ACHN (cell line): ENCODE measurements at regions not wholly inside any gene's neighbourhood (a gene's known extent, or its start where the extent isn't known, plus 50 kb on each side); places are given as distances from the start of the nearest gene placed in this dataset.
"Not testable (repeated sequence)": the region's sequence is repeated elsewhere in the genome, so short reads cannot be mapped to it uniquely, and the experiment has no call there.

Experiments
- DNase-seq: peaks from one replicate; pipeline ENCODE4 v3.0.0-alpha.2; 2015
- in situ Hi-C: cut with HindIII; loops from 2 replicates; pipeline ENCODE4 v1.10.0; 2017; ENCODE audit warnings: low sequenced_read_pairs, low pct_ligation_motif_present, low pct_unique_long_range_greater_than_20kb

DNA sequence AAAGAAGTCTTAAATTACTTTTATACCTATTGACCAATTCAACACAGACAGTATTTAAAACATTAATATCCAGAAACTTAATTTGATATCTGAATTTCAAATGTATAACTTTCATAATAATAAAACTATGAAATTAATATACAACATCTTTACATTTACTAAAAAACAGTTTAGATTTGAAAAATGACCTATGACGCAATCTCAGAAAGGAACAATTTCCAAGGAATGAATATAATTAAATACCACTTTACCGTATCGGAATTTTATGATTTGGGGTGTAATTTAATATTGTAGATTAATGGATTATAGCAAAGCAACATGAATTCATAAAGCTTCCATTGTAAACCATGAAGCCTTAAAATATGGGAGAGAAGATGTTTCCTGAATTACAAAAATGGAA lies 321.5 kb upstream of the TRPM3 start:
- DNase-seq, result no peak
- in situ Hi-C loops, result no loop called here

GRCh38 chr9:71441266-71441665 lies 319.8 kb upstream of the TRPM3 start:
- in situ Hi-C loops, result no loop called here
- no peak for DNase-seq

- in situ Hi-C loops, result no loop called here
- DNase-seq, result no peak
Observed at GRCh38 chr9:71431931-71432330, 310.5 kb upstream of the TRPM3 start.

DNA sequence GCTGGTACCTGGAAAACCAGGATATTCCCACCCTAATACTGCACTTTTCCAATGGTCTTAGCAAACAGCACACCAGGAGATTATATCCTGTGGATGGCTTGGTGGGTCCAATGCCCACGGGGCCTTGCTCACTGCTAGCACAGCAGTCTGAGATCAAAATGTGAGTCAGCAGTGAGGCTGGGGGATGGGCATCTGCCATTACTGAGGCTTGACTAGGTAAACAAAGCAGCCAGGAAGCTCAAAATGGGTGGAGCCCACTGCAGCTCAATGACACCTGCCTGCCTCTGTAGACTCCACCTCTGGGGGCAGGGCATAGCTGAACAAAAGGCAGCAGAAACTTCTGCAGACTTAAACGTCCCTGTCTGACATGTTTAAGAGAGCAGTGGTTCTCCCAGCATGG lies 285.9 kb upstream of the TRPM3 start:
- in situ Hi-C loops, result not testable (repeated sequence)

DNA sequence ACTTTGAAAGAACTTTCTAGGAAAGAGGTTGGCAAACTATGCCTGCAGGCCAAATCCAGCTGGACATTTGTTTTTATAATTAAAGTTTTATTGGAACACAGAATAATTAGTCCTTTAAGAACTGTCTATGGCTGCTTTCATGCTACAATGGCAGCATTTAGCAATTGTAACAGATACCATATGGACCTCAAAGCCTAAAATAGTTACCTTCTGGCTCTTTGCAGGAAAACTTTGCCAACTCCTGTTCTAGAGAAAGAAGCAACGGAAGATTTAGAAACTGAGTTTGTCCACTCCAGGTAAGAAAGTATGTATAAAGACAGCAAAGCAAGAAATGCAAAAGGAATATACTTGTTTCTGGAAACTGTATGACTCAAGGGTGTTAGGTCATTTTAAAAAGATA lies 281.7 kb upstream of the TRPM3 start:
- in situ Hi-C loops, result no loop called here
- DNase-seq, result no peak

More for the DNA sequence above, 285.9 kb upstream of the TRPM3 start:
- DNase-seq, result not testable (repeated sequence)

GRCh38 chr9:71393005-71393404 lies 271.6 kb upstream of the TRPM3 start:
- in situ Hi-C loops, result no loop called here
- DNase-seq, result no peak

DNA sequence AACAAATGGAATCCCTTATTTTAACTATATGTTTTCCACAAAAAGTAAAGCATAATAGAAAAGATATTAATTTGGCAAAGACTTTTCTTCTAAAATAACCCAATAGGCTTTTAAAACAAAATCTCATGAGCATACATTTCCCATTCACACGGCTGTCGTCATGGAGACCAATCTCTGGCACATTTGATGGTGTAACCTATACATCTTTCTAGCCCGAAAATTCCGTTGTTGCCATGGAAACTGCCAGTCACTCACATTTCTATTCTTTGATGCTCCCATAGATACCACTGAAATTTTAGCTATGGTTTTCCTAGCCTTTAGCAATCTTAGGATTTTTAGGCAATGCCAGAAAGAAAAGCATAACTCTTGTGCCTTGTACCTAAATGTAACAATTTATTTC lies 262.9 kb upstream of the TRPM3 start:
- in situ Hi-C loops, result no loop called here

GRCh38 chr9:71383308-71383940 lies 262.0 kb upstream of the TRPM3 start:
- in situ Hi-C loops, result no loop called here

More for the DNA sequence above, 262.9 kb upstream of the TRPM3 start:
- no peak for DNase-seq

DNA sequence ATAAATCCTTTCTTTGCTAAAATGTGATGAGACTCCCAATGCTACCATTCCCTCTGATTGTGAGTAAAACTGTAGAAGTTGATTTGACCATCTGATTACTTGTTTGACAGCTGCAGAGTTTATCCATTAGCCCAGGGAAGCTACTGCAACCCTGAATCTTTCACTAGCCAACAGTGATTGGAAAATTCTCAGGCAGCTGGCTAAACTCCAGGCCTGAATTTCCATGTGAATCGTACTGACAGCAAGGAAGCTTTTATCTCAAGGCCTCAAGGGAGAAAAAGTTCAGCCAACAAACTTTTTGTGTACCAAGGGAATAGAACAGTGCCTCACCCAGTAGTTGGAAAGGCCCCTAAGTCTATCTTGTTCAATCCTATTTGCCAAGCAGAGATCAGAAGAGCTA lies 246.7 kb upstream of the TRPM3 start:
- in situ Hi-C loops, result no loop called here
- no peak for DNase-seq

More at GRCh38 chr9:71383308-71383940, 262.0 kb upstream of the TRPM3 start:
- DNase-seq, result no peak

- in situ Hi-C loops, result no loop called here
- no peak for DNase-seq
Observed at GRCh38 chr9:71364186-71364955, 242.9 kb upstream of the TRPM3 start.

DNA sequence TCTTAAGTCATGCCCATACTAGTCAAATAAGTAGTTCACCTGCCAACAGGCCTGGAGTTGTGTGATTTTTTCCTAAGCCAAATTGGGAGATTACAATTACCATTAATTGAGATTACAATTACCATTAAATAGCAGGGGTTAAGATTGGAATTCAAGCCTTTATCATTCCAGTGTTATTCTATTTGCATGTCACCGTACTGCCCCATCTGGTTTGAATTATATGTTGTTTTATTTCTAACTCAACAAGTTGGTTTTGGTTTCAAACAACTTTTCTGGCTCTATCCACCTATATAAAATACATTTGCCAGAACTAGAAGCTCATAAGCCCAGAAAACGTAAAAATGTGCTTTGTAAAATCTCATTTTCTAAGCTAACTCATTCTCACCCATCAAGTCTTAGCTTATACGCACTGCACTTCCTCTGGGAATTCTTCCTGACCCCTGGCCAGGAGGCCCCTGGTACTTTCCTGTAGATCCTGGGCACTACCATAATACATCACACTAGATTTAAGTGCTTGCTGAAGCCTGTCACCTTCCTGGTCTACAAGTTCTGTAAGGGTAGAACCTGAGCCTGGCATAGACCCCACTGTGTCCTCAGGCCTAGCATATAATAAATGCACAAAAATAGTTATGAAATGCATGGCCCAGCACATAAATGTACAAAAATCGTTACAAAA lies 242.0 kb upstream of the TRPM3 start:
- in situ Hi-C loops, result no loop called here
- no peak for DNase-seq

- no peak for DNase-seq
- in situ Hi-C loops, result no loop called here
Observed at GRCh38 chr9:71361357-71361756, 239.9 kb upstream of the TRPM3 start.

DNA sequence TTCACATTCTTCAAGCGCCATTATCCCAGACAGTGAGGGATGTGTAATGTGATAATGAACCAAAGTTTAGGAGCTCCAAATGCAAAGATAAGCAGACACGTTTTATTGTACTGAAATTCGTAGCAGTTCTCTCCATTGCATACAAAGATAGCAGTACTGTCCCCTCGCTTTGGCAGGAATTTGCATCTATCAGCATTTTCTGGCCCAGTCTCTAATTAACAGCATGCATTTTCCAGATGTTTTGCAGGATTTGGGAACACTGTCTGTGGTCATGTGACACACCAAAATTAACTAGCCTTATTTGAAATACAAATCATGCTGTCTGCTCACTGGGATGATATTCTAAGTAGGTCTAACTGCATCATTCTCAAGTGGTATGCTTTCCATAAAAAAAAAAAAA lies 235.9 kb upstream of the TRPM3 start:
- DNase-seq, result no peak
- in situ Hi-C loops, result no loop called here

GRCh38 chr9:71355884-71356283 lies 234.5 kb upstream of the TRPM3 start:
- DNase-seq, result no peak
- in situ Hi-C loops, result no loop called here

DNA sequence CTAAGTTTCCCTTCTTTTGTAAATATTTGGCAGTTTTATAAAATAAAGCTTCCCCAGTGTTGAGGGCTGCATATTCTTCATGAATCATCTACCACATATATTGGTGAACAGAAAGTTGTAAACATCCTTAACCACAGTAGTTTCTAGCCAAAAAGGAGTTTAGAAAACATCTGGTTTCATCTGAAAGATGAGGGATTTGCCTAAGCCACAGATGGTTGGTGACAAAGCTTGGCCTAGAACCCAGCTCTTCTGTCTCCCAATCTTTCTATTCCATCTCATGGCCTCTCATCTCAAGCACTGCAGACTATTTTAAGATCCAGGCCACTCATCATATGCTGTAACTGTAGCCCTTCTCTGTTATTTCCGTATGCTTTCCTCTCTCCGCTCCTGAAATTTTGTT lies 232.3 kb upstream of the TRPM3 start:
- in situ Hi-C loops, result no loop called here
- no peak for DNase-seq

DNA sequence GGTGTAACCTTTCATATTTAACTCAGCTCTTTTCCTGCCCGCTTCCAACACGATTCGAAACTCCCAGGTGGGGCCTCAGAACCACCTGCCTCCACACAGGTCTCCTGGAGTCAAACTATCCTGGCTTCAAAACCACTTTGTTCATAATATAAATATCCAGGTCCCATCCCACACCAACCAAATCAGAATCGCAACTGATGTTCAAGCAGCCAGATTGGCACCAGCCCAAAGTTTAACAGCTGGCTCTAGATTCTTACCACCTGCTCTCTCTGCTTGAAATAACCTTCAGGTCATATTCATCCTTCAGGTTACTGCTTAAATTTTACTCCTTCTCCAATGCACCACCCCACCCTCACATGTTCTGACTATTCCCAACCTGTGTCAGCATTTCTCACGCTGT lies 231.4 kb upstream of the TRPM3 start:
- DNase-seq, result no peak

DNA sequence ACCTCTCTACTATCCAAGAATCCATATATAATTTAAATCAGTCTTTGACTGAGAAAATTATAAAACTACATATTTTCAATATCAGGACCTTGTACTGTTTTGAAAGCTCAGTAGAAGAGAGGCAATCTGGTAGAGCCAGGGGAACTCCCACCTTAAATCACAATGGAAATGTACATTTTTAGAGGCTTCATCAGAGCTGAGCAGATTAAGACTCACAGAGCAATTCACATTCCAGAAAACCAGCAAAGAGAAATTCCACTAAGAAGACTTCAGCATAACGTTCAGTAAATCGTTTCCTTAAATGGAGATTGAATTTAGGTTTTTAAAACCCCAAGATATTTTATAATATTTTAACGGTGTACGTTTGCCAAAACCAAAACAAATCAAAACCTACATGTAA lies 227.8 kb upstream of the TRPM3 start:
- DNase-seq, result no peak
- in situ Hi-C loops, result no loop called here

More for the DNA sequence above, 231.4 kb upstream of the TRPM3 start:
- in situ Hi-C loops, result no loop called here

- in situ Hi-C loops, result no loop called here
- no peak for DNase-seq
Observed at GRCh38 chr9:71333321-71333720, 211.9 kb upstream of the TRPM3 start.

GRCh38 chr9:71331603-71332002 lies 210.2 kb upstream of the TRPM3 start:
- no peak for DNase-seq
- in situ Hi-C loops, result no loop called here

- in situ Hi-C loops, result no loop called here
Observed at GRCh38 chr9:71329873-71330272, 208.5 kb upstream of the TRPM3 start.

More at GRCh38 chr9:71329873-71330272, 208.5 kb upstream of the TRPM3 start:
- no peak for DNase-seq
